Mesendoderm (in vitro differentiated cells): ENCODE measurements at regions not wholly inside any gene's neighbourhood (a gene's known extent, or its start where the extent isn't known, plus 50 kb on each side); places are given as distances from the start of the nearest gene placed in this dataset.

Experiments
- DNase-seq: peaks from one replicate; pipeline ENCODE4 v3.0.0; 2013
- H2AK5ac ChIP-seq: 2 replicates; pipeline ENCODE4 v1.6.1; 2013; ENCODE audit warnings: low read length, inconsistent platforms
- H2BK120ac ChIP-seq: 2 replicates; pipeline ENCODE4 v1.6.1; 2013; ENCODE audit warnings: low read depth, mild to moderate bottlenecking, low read length, moderate library complexity, mixed read lengths
- H2BK15ac ChIP-seq: replicated peaks from 2 replicates; pipeline ENCODE4 v1.6.1; 2013; ENCODE audit warnings: low read depth, mild to moderate bottlenecking, moderate library complexity
- H2BK5ac ChIP-seq: 2 replicates; pipeline ENCODE4 v1.6.1; 2013; ENCODE audit warnings: low read length, inconsistent platforms
- H3K18ac ChIP-seq: 2 replicates; pipeline ENCODE4 v1.6.1; 2013; ENCODE audit warnings: mild to moderate bottlenecking, low read length, mixed read lengths
- H3K23ac ChIP-seq: one replicate; pipeline ENCODE4 v1.6.1; 2013; ENCODE audit warnings: low read length
- H3K27ac ChIP-seq: 2 replicates; pipeline ENCODE4 v1.5.1; 2013; ENCODE audit warnings: low read depth, mild to moderate bottlenecking, inconsistent platforms, low read length, moderate library complexity
- H3K27me3 ChIP-seq: 2 replicates; pipeline ENCODE4 v1.6.1; 2013; ENCODE audit warnings: low read length, control low read depth, mild to moderate bottlenecking, inconsistent platforms; ENCODE audit not compliant: insufficient read depth, poor library complexity
- H3K36me3 ChIP-seq: 2 replicates; pipeline ENCODE4 v1.6.1; 2013; ENCODE audit warnings: low read length, inconsistent platforms; ENCODE audit not compliant: control insufficient read depth, insufficient read depth
- H3K4ac ChIP-seq: one replicate; pipeline ENCODE4 v1.6.1; 2013; ENCODE audit warnings: low read depth, mild to moderate bottlenecking, low read length, moderate library complexity
- H3K4me1 ChIP-seq: 2 replicates; pipeline ENCODE4 v1.6.1; 2013; ENCODE audit warnings: low read depth, low read length, inconsistent platforms; ENCODE audit not compliant: control insufficient read depth
- H3K4me2 ChIP-seq: 2 replicates; pipeline ENCODE4 v1.6.1; 2013; ENCODE audit warnings: low read length
- H3K4me3 ChIP-seq: 2 replicates; pipeline ENCODE4 v1.5.1; 2013; ENCODE audit warnings: mild to moderate bottlenecking, low read length
- H3K56ac ChIP-seq: one replicate; pipeline ENCODE4 v1.6.1; 2013; ENCODE audit warnings: low read length
- H3K79me1 ChIP-seq: 2 replicates; pipeline ENCODE4 v1.6.1; 2013; ENCODE audit warnings: low read length, inconsistent platforms
- H3K79me2 ChIP-seq: 2 replicates; pipeline ENCODE4 v1.6.1; 2013; ENCODE audit warnings: mild to moderate bottlenecking, low read length; ENCODE audit not compliant: control insufficient read depth, insufficient read depth
- H3K9ac ChIP-seq: 2 replicates; pipeline ENCODE4 v1.6.1; 2013; ENCODE audit warnings: low read length, inconsistent platforms
- H4K5ac ChIP-seq: one replicate; pipeline ENCODE4 v1.6.1; 2013; ENCODE audit warnings: low read length
- H4K8ac ChIP-seq: one replicate; pipeline ENCODE4 v1.6.1; 2013; ENCODE audit warnings: low read depth, mild to moderate bottlenecking, control low read depth, low read length, moderate library complexity
- WGBS: extraction: QIAGEN DNeasy Blood & Tissue Kit; methylation state at CpG from one replicate; pipeline ENCODE4 v1.1.7; 2013; ENCODE audit warnings: low lambda C conversion rate, missing lambda C conversion rate; ENCODE audit not compliant: insufficient coverage; ENCODE audit errors: extremely low coverage; 5-methylcytosine and 5-hydroxymethylcytosine counted together

- H2BK120ac ChIP-seq: no peak overlapping the region
- H3K4me3 ChIP-seq: no peak overlapping the region
- H3K4me1 ChIP-seq: no peaks in the 10 kb centered on the region
- no peaks in the 10 kb centered on the region for H3K36me3 ChIP-seq
- no peak overlapping the region for H2AK5ac ChIP-seq
- DNase-seq: no peak
- H3K18ac ChIP-seq: no peak overlapping the region
- no CpG with 5 or more reads among the region's 4 CpGs for WGBS
- no peak overlapping the region for H3K23ac ChIP-seq
- H3K9ac ChIP-seq: no peak overlapping the region
- no peak overlapping the region for H4K8ac ChIP-seq
- no peaks in the 10 kb centered on the region for H3K79me1 ChIP-seq
- H3K27ac ChIP-seq: no peak overlapping the region
- H2BK15ac ChIP-seq: no peak overlapping the region
- H3K56ac ChIP-seq: no peak overlapping the region
- H2BK5ac ChIP-seq: no peak overlapping the region
- no peak overlapping the region for H3K4ac ChIP-seq
- no peaks in the 10 kb centered on the region for H3K79me2 ChIP-seq
- no peak overlapping the region for H4K5ac ChIP-seq
- H3K4me2 ChIP-seq: no peak overlapping the region
- H3K27me3 ChIP-seq: no peaks in the 10 kb centered on the region
These were observed 73.7 kb upstream of the AMOTL1 start for GRCh38 chr11:94694309-94695060.

GRCh38 chr11:94697156-94697555 is 71.0 kb upstream of the AMOTL1 start:
- Histone ChIP-seq H3K4me3 (no peak overlapping the region), H3K79me1 (no peaks in the 10 kb centered on the region), H2BK120ac (no peak overlapping the region), H3K27ac (no peak overlapping the region), H3K4me2 (no peak overlapping the region), H3K56ac (no peak overlapping the region), H4K8ac (no peak overlapping the region), H3K4me1 (no peaks in the 10 kb centered on the region), H3K36me3 (no peaks in the 10 kb centered on the region), H3K9ac (no peak overlapping the region), H2BK5ac (no peak overlapping the region), H3K4ac (no peak overlapping the region), H3K23ac (no peak overlapping the region), H2AK5ac (no peak overlapping the region), H2BK15ac (no peak overlapping the region), H3K27me3 (no peaks in the 10 kb centered on the region), H3K18ac (no peak overlapping the region), H3K79me2 (no peaks in the 10 kb centered on the region), H4K5ac (no peak overlapping the region)
- no peak for DNase-seq

- Histone ChIP-seq H2BK120ac (no peak overlapping the region), H3K27ac (no peak overlapping the region), H3K27me3 (no peaks in the 10 kb centered on the region), H3K56ac (no peak overlapping the region), H2BK15ac (peak overlapping the region; percentile 57), H3K79me1 (no peaks in the 10 kb centered on the region), H3K79me2 (no peaks in the 10 kb centered on the region), H3K4me2 (no peak overlapping the region), H3K4ac (no peak overlapping the region), H3K4me1 (no peaks in the 10 kb centered on the region), H3K4me3 (no peak overlapping the region), H3K23ac (no peak overlapping the region), H4K8ac (no peak overlapping the region), H3K9ac (no peak overlapping the region), H2AK5ac (no peak overlapping the region), H4K5ac (no peak overlapping the region), H3K18ac (no peak overlapping the region), H3K36me3 (no peaks in the 10 kb centered on the region), H2BK5ac (no peak overlapping the region)
- no peak for DNase-seq
- no CpG with 5 or more reads among the region's 1 CpG for WGBS
These were observed 67.5 kb upstream of the AMOTL1 start for GRCh38 chr11:94700622-94701021.

- no peaks in the 10 kb centered on the region for H3K4me1 ChIP-seq
- H4K8ac ChIP-seq: no peak overlapping the region
- no peak overlapping the region for H2BK5ac ChIP-seq
- no peak overlapping the region for H3K4me2 ChIP-seq
- no peak overlapping the region for H4K5ac ChIP-seq
- H3K79me1 ChIP-seq: no peaks in the 10 kb centered on the region
- no peak overlapping the region for H3K9ac ChIP-seq
- peak; percentile 22 for DNase-seq
- H3K27me3 ChIP-seq: no peaks in the 10 kb centered on the region
- no peak overlapping the region for H2AK5ac ChIP-seq
- no peak overlapping the region for H3K23ac ChIP-seq
- no peak overlapping the region for H3K27ac ChIP-seq
- WGBS: no CpG with 5 or more reads among the region's 1 CpG
- H3K79me2 ChIP-seq: no peaks in the 10 kb centered on the region
- no peak overlapping the region for H3K4ac ChIP-seq
- H2BK15ac ChIP-seq: no peak overlapping the region
- H3K56ac ChIP-seq: no peak overlapping the region
- H3K36me3 ChIP-seq: no peaks in the 10 kb centered on the region
- H3K4me3 ChIP-seq: no peak overlapping the region
- H3K18ac ChIP-seq: no peak overlapping the region
- no peak overlapping the region for H2BK120ac ChIP-seq
These were observed 65.7 kb upstream of the AMOTL1 start for GRCh38 chr11:94702481-94702880.

- Histone ChIP-seq H3K36me3 (no peaks in the 10 kb centered on the region), H3K4me3 (no peak overlapping the region), H3K4me2 (no peak overlapping the region), H3K79me1 (no peaks in the 10 kb centered on the region), H2BK15ac (no peak overlapping the region), H3K9ac (no peak overlapping the region), H4K8ac (no peak overlapping the region), H4K5ac (no peak overlapping the region), H2BK5ac (no peak overlapping the region), H3K79me2 (no peaks in the 10 kb centered on the region), H3K18ac (peak overlapping the region; percentile 60), H3K4me1 (no peaks in the 10 kb centered on the region), H3K56ac (no peak overlapping the region), H3K23ac (no peak overlapping the region), H3K4ac (peak overlapping the region; percentile 95), H2BK120ac (no peak overlapping the region), H3K27ac (no peak overlapping the region), H2AK5ac (no peak overlapping the region), H3K27me3 (no peaks in the 10 kb centered on the region)
- DNase-seq: no peak
These were observed 62.7 kb upstream of the AMOTL1 start for GRCh38 chr11:94705419-94705818.
